ENCODE measurements at regions not wholly inside any gene's neighbourhood (a gene's known extent, or its start where the extent isn't known, plus 50 kb on each side); places are given as distances from the start of the nearest gene placed in this dataset.
"Not testable (repeated sequence)": the region's sequence is repeated elsewhere in the genome, so short reads cannot be mapped to it uniquely, and the experiment has no call there.

GRCh38 chr1:147348592-147348991 lies 106.1 kb downstream of the CHD1L start:
- DNase-seq, result not testable (repeated sequence)

DNA sequence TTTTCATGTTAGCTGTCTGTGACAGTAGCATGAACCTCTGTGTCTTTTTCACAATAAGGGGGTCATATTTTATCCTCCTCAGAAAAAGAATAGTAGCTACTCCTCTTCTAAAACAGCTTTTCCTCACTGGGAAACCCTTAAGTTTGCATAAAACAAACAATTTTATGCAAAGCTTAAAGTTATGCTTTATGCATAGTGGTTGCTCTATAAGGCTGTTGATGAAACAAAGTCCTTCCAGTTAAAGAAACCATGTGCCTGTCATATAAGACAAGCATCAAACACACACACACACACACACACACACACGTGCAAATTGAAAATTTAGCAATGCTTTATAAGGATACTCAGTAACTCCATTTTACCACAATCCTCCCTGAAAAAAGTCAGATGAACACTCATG lies 107.0 kb downstream of the CHD1L start:
- DNase-seq, result no peak

DNA sequence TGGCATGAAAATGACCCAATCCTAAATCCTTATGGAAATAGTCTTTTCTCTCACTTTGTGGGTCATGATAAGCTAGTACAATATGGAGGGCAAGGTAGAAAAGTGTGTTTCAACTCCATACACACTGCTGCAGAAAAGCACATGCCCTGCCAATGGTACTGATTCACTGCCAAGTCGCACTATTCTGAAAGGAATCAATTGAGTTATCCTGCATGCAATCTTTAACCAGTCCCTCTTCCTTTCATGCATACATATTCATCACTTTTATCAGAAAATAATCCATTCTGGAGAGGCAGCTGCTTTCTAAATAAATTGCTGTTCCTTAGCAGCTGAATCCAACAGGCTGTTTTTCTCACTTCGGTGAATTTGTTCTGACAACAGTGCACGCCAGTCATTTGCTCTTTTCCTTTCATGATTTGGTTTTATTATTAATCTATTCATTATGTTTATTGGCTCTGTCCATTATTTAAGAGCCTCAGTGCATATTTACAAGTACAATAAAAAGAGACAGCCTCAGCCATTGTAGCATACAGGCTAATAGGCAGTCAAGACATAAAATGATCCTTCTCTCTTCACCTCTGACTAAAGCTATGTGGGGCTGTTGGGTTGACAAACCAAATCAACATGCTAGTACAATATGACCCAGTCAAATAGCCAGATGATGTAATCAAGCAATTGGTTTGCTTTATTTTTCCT lies 108.8 kb downstream of the CHD1L start:
- DNase-seq, result no peak

DNA sequence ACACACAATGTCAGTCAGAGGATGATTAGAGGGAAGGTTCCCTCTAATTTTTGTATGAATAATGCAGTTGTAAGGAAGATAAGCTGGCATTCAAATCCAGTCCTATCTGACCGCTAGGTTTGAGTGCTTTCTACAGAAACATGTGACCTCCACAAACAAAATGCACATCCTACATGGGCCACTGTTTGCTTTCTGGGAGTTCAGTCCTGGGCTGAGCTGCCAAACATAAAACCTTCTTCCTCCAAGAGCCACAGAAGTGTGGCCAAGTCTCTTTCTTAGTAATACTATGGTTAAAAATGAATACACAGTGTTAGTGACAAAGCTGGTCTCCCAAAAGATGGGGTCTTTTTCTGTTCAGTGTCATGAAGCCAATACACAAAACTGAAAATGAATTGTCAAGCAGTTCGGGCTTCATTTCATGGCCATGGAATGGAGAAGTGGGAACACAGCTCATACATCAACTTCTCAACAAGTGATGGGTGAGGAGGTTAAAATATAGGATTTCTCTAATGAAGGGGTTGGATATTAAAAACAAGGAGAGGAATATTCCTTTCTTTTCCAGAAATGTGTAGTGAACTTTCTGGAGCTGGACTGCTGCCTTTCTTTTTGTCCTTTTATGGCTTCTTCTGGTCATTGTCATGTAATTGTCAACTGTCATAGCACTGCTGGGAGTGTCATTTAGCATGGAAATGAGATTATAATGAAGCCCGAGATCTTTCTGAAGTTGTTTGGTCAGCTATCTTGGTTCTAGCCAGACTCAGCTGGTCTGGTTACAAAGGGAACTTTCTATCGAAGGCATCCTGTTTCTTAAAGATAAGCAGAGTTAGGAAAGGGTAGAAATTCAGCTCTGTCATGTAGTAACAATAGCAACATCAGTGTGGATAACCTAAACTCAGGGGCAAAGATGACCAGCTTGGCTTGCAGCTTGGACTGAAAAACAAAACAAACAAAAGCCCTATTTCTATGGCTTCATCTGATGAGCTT lies 135.1 kb downstream of the CHD1L start:
- DNase-seq, result no peak

DNA sequence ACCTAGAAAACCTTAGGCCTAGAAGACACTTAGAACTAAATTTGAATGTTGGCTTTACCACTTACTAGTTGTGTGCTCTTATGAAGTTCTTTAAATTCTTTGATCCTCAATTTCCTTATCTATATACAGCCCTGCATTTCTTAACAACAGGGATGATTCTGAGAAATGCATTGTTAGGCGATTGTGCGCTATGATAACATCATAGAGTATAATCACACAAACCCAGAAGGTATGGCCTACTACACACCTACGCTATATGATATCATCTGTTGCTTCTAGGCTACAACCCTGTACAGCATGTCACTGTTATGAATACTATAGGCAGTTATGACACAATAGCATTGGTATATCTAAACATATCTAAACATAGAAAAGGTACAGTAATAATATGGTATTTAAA lies 137.4 kb downstream of the CHD1L start:
- no peak for DNase-seq

GRCh38 chr1:147384804-147385203 lies 142.3 kb downstream of the CHD1L start:
- no peak for DNase-seq

- no peak for DNase-seq
These were observed 146.5 kb downstream of the CHD1L start for GRCh38 chr1:147388969-147389368.

- DNase-seq, result peak in 1 of 14 donors; percentile 0
These were observed 147.2 kb downstream of the CHD1L start for GRCh38 chr1:147389532-147390184.

DNA sequence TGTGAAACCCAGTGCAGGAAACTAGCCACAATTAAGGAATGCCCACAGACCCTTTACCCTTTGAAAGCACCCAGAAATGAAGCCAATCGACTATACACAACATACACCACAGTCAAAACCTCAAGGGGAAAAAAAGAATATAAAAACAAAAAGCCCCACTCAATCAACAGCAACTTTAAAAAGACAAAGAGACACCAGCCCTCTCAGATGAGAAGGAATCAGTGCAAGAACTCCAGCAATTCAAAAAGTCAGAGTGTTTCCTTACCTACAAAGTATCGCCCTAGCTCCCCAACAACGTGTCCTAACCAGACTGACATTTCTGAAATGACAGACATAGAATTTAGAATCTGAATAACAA lies 147.7 kb downstream of the CHD1L start:
- no peak for DNase-seq

GRCh38 chr1:147391114-147391513 lies 148.6 kb downstream of the CHD1L start:
- no peak for DNase-seq

DNA sequence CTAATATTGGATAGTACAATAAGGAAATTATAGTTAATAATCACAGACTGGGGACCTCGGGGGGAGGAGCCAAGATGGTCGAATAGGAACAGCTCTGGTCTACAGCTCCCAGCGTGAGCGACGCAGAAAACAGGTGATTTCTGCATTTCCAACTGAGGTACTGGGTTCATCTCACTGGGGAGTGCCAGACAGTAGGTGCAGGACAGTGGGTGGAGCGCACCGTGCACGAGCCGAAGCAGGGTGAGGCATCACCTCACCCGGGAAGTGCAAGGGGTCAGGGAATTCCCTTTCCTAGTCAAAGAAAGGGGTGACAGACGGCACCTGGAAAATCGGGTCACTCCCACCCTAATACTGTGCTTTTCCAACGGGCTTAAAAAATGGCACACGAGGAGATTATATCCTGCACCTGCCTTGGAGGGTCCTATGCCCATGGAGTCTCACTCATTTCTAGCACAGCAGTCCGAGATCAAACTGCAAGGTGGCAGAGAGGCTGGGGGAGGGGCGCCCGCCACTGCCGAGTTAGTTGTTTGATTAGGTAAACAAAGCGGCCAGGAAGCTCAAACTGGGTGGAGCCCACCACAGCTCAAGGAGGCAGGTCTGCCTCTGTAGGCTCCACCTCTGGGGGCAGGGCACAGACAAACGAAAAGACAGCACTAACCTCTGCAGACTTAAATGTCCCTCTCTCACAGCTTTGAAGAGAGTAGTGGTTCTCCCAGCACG lies 138.8 kb upstream of the BCL9 start:
- DNase-seq, result not testable (repeated sequence)

- not testable (repeated sequence) for DNase-seq
These were observed 137.0 kb upstream of the BCL9 start for GRCh38 chr1:147404344-147404743.

DNA sequence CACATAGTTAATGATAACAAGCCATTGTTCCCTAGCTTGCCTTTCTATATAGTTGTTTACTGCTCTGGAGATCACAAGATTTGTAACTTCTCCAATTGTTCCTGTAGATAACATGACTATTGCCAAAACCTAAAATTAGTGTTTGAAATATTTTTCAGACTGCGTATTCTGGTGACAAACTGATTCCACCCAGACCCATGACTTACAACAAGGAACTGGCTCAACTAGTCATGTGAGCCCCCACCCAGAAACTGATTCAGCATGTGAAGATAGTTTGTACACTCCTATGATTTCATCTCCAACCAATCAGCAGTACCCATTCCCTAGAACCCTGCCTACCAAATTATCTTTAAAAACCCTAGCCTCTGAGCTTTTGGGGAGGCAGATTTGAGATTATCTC lies 131.4 kb upstream of the BCL9 start:
- no peak for DNase-seq

GRCh38 chr1:147413110-147413605 lies 128.1 kb upstream of the BCL9 start:
- no peak for DNase-seq

GRCh38 chr1:147414505-147415163 lies 126.7 kb upstream of the BCL9 start:
- DNase-seq, result no peak

DNA sequence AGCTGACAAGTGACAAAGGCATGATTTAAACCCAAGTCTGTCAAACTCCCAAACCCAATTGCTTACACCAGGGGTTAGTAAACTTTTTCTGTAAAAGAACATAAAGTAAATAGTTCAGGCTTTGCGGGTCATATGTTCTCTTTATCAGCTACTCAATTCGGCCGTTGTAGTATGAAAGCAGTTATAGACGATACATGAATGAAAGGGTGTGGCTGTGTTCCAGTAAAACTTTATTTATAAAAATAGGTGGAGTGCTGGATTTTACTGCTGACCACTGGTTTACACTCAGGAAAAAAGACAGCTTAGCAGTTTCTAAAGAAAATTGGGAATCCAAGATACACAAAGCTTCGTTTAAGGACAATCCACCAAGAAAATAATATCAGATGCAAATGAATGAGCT lies 124.3 kb upstream of the BCL9 start:
- DNase-seq, result no peak

GRCh38 chr1:147423100-147423827 lies 118.0 kb upstream of the BCL9 start:
- not testable (repeated sequence) for DNase-seq

- DNase-seq, result no peak
These were observed 106.4 kb upstream of the BCL9 start for GRCh38 chr1:147434921-147435320.

DNA sequence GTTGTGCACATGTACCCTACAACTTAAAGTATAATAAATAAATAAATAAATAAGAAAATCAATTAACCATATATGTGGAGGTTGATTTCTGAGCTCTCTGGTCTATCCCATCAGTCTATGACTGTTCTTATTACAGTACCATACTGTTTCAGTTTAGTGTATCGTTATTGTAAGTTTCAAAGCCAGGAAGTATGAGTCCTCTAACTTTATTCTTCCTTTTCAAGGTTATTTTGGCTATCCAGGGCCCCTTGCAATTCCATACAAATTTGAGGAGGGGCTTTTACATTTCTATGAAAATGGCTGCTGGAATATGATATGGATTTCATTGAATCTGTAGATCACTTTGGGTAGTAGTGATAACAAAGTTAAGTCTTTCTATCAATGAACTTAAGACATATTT lies 96.9 kb upstream of the BCL9 start:
- DNase-seq, result no peak

GRCh38 chr1:147451628-147452027 lies 89.7 kb upstream of the BCL9 start:
- DNase-seq, result no peak

- DNase-seq, result no peak
These were observed 88.5 kb upstream of the BCL9 start for GRCh38 chr1:147452809-147453208.
